Thyroid gland (tissue), 4 donors: ENCODE measurements at regions not wholly inside any gene's neighbourhood (a gene's known extent, or its start where the extent isn't known, plus 50 kb on each side); places are given as distances from the start of the nearest gene placed in this dataset.

Experiments used
- DNase-seq, 2 donors: peaks; one replicate each; pipeline ENCODE4 v3.0.0-alpha.2; 2019
- H3K27ac ChIP-seq, 3 donors: fragments of 200-600 bp; sonication (generic); 1 replicate in 2 of 3; 2 replicates in 1 of 3; pipeline ENCODE4 v1.5.1; 2016 to 2019; ENCODE audit warnings: mild to moderate bottlenecking in 1 of 3, moderate library complexity in 1 of 3
- H3K27me3 ChIP-seq: fragments of 200-600 bp; sonication (generic); one replicate; pipeline ENCODE4 v1.5.1; 2019
- H3K36me3 ChIP-seq, 2 donors: fragments of 200-600 bp; sonication (generic); one replicate each; pipeline ENCODE4 v1.5.1; 2016 to 2019
- H3K4me1 ChIP-seq, 2 donors: fragments of 200-600 bp; sonication (generic); one replicate each; pipeline ENCODE4 v1.5.1; 2017 to 2019
- H3K4me3 ChIP-seq, 3 donors: fragments of 200-600 bp; sonication (generic); replicated peaks in 1 of 3; 1 replicate in 2 of 3; 2 replicates in 1 of 3; pipeline ENCODE4 v1.5.1; 2016; ENCODE audit warnings: mild to moderate bottlenecking in 1 of 3
- H3K9me3 ChIP-seq: fragments of 200-600 bp; sonication (generic); one replicate; pipeline ENCODE4 v1.5.1; 2017
- CTCF ChIP-seq, 6 experiments: fragments of 200-600 bp in 3 of 6; fragments of 450-650 bp in 3 of 6; sonication (generic) in 3 of 6; IDR thresholded peaks; one replicate each; pipeline ENCODE4 v1.5.1; 2016 to 2019; ENCODE audit warnings: antibody characterized with exemption in 6 of 6, mild to moderate bottlenecking in 2 of 6, inconsistent platforms in 1 of 6, moderate library complexity in 1 of 6
- POLR2A ChIP-seq, 2 donors: fragments of 450-650 bp; IDR thresholded peaks; one replicate each; pipeline ENCODE4 v1.6.1; 2017; ENCODE audit warnings: antibody characterized with exemption in 2 of 2, mild to moderate bottlenecking in 2 of 2, moderate library complexity in 1 of 2
- WGBS, 2 donors: methylation state at CpG; one replicate each; pipeline ENCODE4 v1.1.5; 2017; 5-methylcytosine and 5-hydroxymethylcytosine counted together
- intact Hi-C: fragments of 100-400 bp; cut with DNase I; formaldehyde crosslinking; loops from one replicate; pipeline ENCODE4 v1.15.1; 2023

GRCh38 chr2:39849064-39849463 is 70.0 kb upstream of the THUMPD2 start:
- Histone ChIP-seq H3K27me3 (no peaks in the 10 kb centered on the region), H3K4me3 (no peak overlapping the region), H3K4me1 (no peaks in the 10 kb centered on the region), H3K9me3 (no peaks in the 10 kb centered on the region), H3K27ac (no peak overlapping the region), H3K36me3 (no peaks in the 10 kb centered on the region)
- no peak for DNase-seq
- WGBS, 2 donors = 94 to 98% methylated on average over 1 of the region's 1 CpG
- intact Hi-C loops = no loop called here
- TF ChIP-seq CTCF (IDR thresholded peaks at IDR 0.05) (no peak), POLR2A (IDR thresholded peaks at IDR 0.05) (no peak)

- Histone ChIP-seq H3K36me3 (no peaks in the 10 kb centered on the region), H3K4me1 (no peaks in the 10 kb centered on the region), H3K9me3 (no peaks in the 10 kb centered on the region), H3K27ac (no peak overlapping the region), H3K27me3 (no peaks in the 10 kb centered on the region), H3K4me3 (no peak overlapping the region)
- WGBS, 2 donors = 72 to 76% methylated on average over 6 of the region's 6 CpGs
- intact Hi-C loops = no loop called here
- TF ChIP-seq CTCF (IDR thresholded peaks at IDR 0.05) (no peak), POLR2A (IDR thresholded peaks at IDR 0.05) (no peak)
- no peak for DNase-seq
These were observed 66.5 kb upstream of the THUMPD2 start for GRCh38 chr2:39845460-39846146.

GRCh38 chr2:39839261-39839848 is 60.3 kb upstream of the THUMPD2 start:
- WGBS, 2 donors = 83 to 88% methylated on average over 5 of the region's 5 CpGs
- H3K27ac ChIP-seq = no peak overlapping the region
- TF ChIP-seq POLR2A (IDR thresholded peaks at IDR 0.05) (no peak), CTCF (IDR thresholded peaks at IDR 0.05) (no peak)
- DNase-seq = no peak
- no peaks in the 10 kb centered on the region for H3K36me3 ChIP-seq
- intact Hi-C loops = no loop called here
- no peaks in the 10 kb centered on the region for H3K27me3 ChIP-seq
- no peaks in the 10 kb centered on the region for H3K9me3 ChIP-seq
- no peaks in the 10 kb centered on the region for H3K4me1 ChIP-seq
- H3K4me3 ChIP-seq = no peak overlapping the region

- no peak for TF ChIP-seq POLR2A (IDR thresholded peaks at IDR 0.05)
- no peak for TF ChIP-seq CTCF (IDR thresholded peaks at IDR 0.05)
- Histone ChIP-seq H3K36me3 (no peaks in the 10 kb centered on the region), H3K4me3 (no peak overlapping the region), H3K27me3 (no peaks in the 10 kb centered on the region), H3K9me3 (no peaks in the 10 kb centered on the region), H3K27ac (no peak overlapping the region), H3K4me1 (no peaks in the 10 kb centered on the region)
- intact Hi-C loops = no loop called here
- DNase-seq = no peak
- WGBS, 2 donors = 95 to 100% methylated on average over 2 of the region's 3 CpGs
These were observed 59.5 kb upstream of the THUMPD2 start for GRCh38 chr2:39838589-39838988.

GRCh38 chr2:39837856-39838453 is 58.9 kb upstream of the THUMPD2 start:
- no peak for TF ChIP-seq POLR2A (IDR thresholded peaks at IDR 0.05)
- TF ChIP-seq CTCF (IDR thresholded peaks at IDR 0.05) = peak in 5 of 6 experiments; percentile 47 to 86 (median 58)
- Histone ChIP-seq H3K4me1 (no peaks in the 10 kb centered on the region), H3K9me3 (no peaks in the 10 kb centered on the region), H3K27ac (no peak overlapping the region), H3K4me3 (no peak overlapping the region), H3K27me3 (no peaks in the 10 kb centered on the region), H3K36me3 (no peaks in the 10 kb centered on the region)
- intact Hi-C loops = no loop called here
- peak in 1 of 2 donors; percentile 34 for DNase-seq
- 33 to 49% methylated on average over 6 of the region's 6 CpGs for WGBS, 2 donors
